SK-N-SH (cell line): ENCODE measurements at regions not wholly inside any gene's neighbourhood (a gene's known extent, or its start where the extent isn't known, plus 50 kb on each side); places are given as distances from the start of the nearest gene placed in this dataset.

Experiments used
- CTCF ChIA-PET: fragments of 300-600, 350-600 bp; formaldehyde crosslinking; extraction: SDS; loops from one replicate; lab custom pipeline; 2021; lab: Yijun Ruan, JAX
- POLR2A ChIA-PET: fragments of 350-600 bp; sonication (Branson Sonifier 250); formaldehyde crosslinking; extraction: SDS; loops from one replicate; lab custom pipeline; 2020; ENCODE audit warnings: antibody characterized with exemption, inconsistent platforms; lab: Yijun Ruan, JAX
- DNase-seq: peaks from one replicate; pipeline ENCODE4 v3.0.0; 2012
- H2AFZ ChIP-seq: fragments of 200-600 bp; sonication (generic); 2 replicates; pipeline ENCODE4 v1.8.1; 2016; ENCODE audit warnings: antibody characterized with exemption, mild to moderate bottlenecking, low read depth
- H3F3A ChIP-seq: fragments of 200-600 bp; sonication (generic); replicated peaks from 2 replicates; pipeline ENCODE3; 2016; ENCODE audit warnings: antibody characterized with exemption, mild to moderate bottlenecking; ENCODE audit not compliant: insufficient read depth
- H3K27ac ChIP-seq, 2 experiments: fragments of 200-500 bp in 1 of 2; fragments of 200-600 bp in 1 of 2; sonication (Bioruptor generic) in 1 of 2; sonication (generic), shearing (Covaris generic) in 1 of 2; 2 replicates each; pipeline versions ENCODE4 v1.5.1 to v1.6.1; 2014 to 2016; ENCODE audit warnings: low read depth in 2 of 2, inconsistent platforms in 1 of 2, low read length in 1 of 2, mild to moderate bottlenecking in 1 of 2, mixed read lengths in 1 of 2
- H3K27me3 ChIP-seq: fragments of 200-600 bp; sonication (generic), shearing (Covaris generic); 2 replicates; pipeline ENCODE4 v1.6.1; 2016; ENCODE audit warnings: mixed run types; ENCODE audit not compliant: insufficient read depth
- H3K36me3 ChIP-seq, 2 experiments: fragments of 200-500 bp in 1 of 2; fragments of 200-600 bp in 1 of 2; sonication (Bioruptor generic) in 1 of 2; sonication (generic) in 1 of 2; replicated peaks in 1 of 2; 2 replicates each; pipeline versions ENCODE3 to v1.5.1; 2014 to 2016; ENCODE audit warnings: low read length in 1 of 2, mild to moderate bottlenecking in 1 of 2; ENCODE audit not compliant: insufficient read depth in 2 of 2, control insufficient read depth in 1 of 2
- H3K4me1 ChIP-seq, 2 experiments: fragments of 200-500 bp in 1 of 2; fragments of 200-600 bp in 1 of 2; sonication (Bioruptor generic) in 1 of 2; sonication (generic), shearing (Covaris generic) in 1 of 2; 2 replicates each; pipeline versions ENCODE4 v1.5.1 to v1.6.1; 2014 to 2016; ENCODE audit warnings: low read depth in 1 of 2, low read length in 1 of 2, mixed run types in 1 of 2; ENCODE audit not compliant: insufficient read depth in 2 of 2, control insufficient read depth in 1 of 2
- H3K4me2 ChIP-seq: fragments of 200-600 bp; sonication (generic), shearing (Covaris generic); 2 replicates; pipeline ENCODE4 v1.6.1; 2017; ENCODE audit warnings: mixed run types
- H3K4me3 ChIP-seq, 2 experiments: fragments of 200-500 bp in 1 of 2; fragments of 200-600 bp in 1 of 2; sonication (Bioruptor generic) in 1 of 2; sonication (generic), shearing (Covaris generic) in 1 of 2; 2 replicates each; pipeline versions ENCODE4 v1.5.1 to v1.8.1; 2014 to 2016; ENCODE audit warnings: low read depth in 2 of 2, inconsistent platforms in 1 of 2, low read length in 1 of 2, mild to moderate bottlenecking in 1 of 2, mixed read lengths in 1 of 2, moderate library complexity in 1 of 2
- H3K79me2 ChIP-seq: fragments of 200-600 bp; sonication (generic); 2 replicates; pipeline ENCODE4 v1.8.1; 2017; ENCODE audit warnings: mild to moderate bottlenecking; ENCODE audit not compliant: insufficient read depth
- H3K9ac ChIP-seq: fragments of 200-600 bp; sonication (generic); 2 replicates; pipeline ENCODE4 v1.6.1; 2017; ENCODE audit warnings: mixed run types
- H3K9me2 ChIP-seq: fragments of 200-600 bp; sonication (generic); 2 replicates; pipeline ENCODE4 v1.6.1; 2017; ENCODE audit warnings: mixed run types
- H3K9me3 ChIP-seq: fragments of 200-600 bp; sonication (generic); 2 replicates; pipeline ENCODE4 v1.6.1; 2017; ENCODE audit warnings: mixed run types, mild to moderate bottlenecking, moderate library complexity
- H4K20me1 ChIP-seq: fragments of 200-600 bp; sonication (generic); 2 replicates; pipeline ENCODE4 v1.6.1; 2017; ENCODE audit warnings: mild to moderate bottlenecking, mixed run types; ENCODE audit not compliant: insufficient read depth
- CHD2 ChIP-seq: fragments of 150-350 bp; IDR thresholded peaks from 2 replicates; pipeline ENCODE4 v1.6.1; 2018; ENCODE audit warnings: low read length; ENCODE audit not compliant: partially characterized antibody
- CTCF ChIP-seq: fragments of 200-600 bp; sonication (generic); IDR thresholded peaks from 2 replicates; pipeline ENCODE4 v1.6.1; 2017; ENCODE audit warnings: antibody characterized with exemption, mild to moderate bottlenecking, moderate library complexity
- ELF1 ChIP-seq: IDR thresholded peaks from 2 replicates; pipeline ENCODE4 v1.4.0; 2012
- FOXJ3 ChIP-seq: sonication (generic); formaldehyde crosslinking; IDR thresholded peaks from 2 replicates; pipeline ENCODE4 v1.5.1; 2020; ENCODE audit warnings: mild to moderate bottlenecking, missing genetic modification reagents
- GATA2 ChIP-seq: sonication (generic); formaldehyde crosslinking; IDR thresholded peaks from 2 replicates; pipeline ENCODE4 v1.5.0; 2020; ENCODE audit warnings: mild to moderate bottlenecking, missing genetic modification reagents
- MAX ChIP-seq: IDR thresholded peaks from 2 replicates; pipeline ENCODE4 v1.4.0; 2012; ENCODE audit warnings: low read depth
- NFIC ChIP-seq: IDR thresholded peaks from 2 replicates; pipeline ENCODE4 v1.4.0; 2012; ENCODE audit warnings: borderline replicate concordance
- POLR2AphosphoS5 ChIP-seq: IDR thresholded peaks from 2 replicates; pipeline ENCODE4 v1.6.1; 2012; ENCODE audit warnings: low read depth, low read length
- RAD21 ChIP-seq: IDR thresholded peaks from 2 replicates; pipeline ENCODE4 v1.6.1; 2012; ENCODE audit warnings: mild to moderate bottlenecking, low read length
- RCOR1 ChIP-seq: fragments of 150-350 bp; IDR thresholded peaks from 2 replicates; pipeline ENCODE4 v1.6.1; 2017; ENCODE audit warnings: antibody characterized with exemption, low read length
- REST ChIP-seq: IDR thresholded peaks from 2 replicates; pipeline ENCODE4 v1.6.1; 2012; ENCODE audit warnings: mild to moderate bottlenecking, low read depth, low read length, moderate library complexity
- RXRA ChIP-seq: IDR thresholded peaks from 2 replicates; pipeline ENCODE4 v1.4.0; 2012; ENCODE audit warnings: low read depth, mild to moderate bottlenecking, borderline replicate concordance
- TEAD4 ChIP-seq: IDR thresholded peaks from 2 replicates; pipeline ENCODE4 v1.4.0; 2012; ENCODE audit warnings: mild to moderate bottlenecking, borderline replicate concordance; ENCODE audit not compliant: insufficient read depth
- YY1 ChIP-seq: IDR thresholded peaks from 2 replicates; pipeline ENCODE4 v1.4.0; 2012; ENCODE audit warnings: low read depth, mild to moderate bottlenecking
- WGBS: methylation state at CpG from one replicate; pipeline ENCODE4 v1.1.6; 2017; ENCODE audit warnings: low lambda C conversion rate; 5-methylcytosine and 5-hydroxymethylcytosine counted together

- Histone ChIP-seq H3F3A (no peaks in the 10 kb centered on the region), H2AFZ (no peak overlapping the region), H3K9ac (no peak overlapping the region), H3K9me3 (no peaks in the 10 kb centered on the region), H3K4me1 (peaks cover 0 to 53% of the 10 kb centered on the region in 2 experiments; a peak in 1 of 4 replicates), H4K20me1 (no peaks in the 10 kb centered on the region), H3K4me3 (no peak overlapping the region), H3K79me2 (no peaks in the 10 kb centered on the region), H3K9me2 (no peaks in the 10 kb centered on the region), H3K27me3 (no peaks in the 10 kb centered on the region), H3K36me3 (no peaks in the 10 kb centered on the region), H3K27ac (peak overlapping the region in 1 of 2 experiments; percentile 22; a peak in 1 of 4 replicates), H3K4me2 (no peak overlapping the region)
- WGBS: 33% methylated on average over 4 of the region's 6 CpGs
- ChIA-PET CTCF (interaction anchor here (0.6 to 1.0 kb wide), 3 partner anchors 11 to 1850 kb away, joined by 3 to 4 read pairs (median 3); no protein-coding TSS in a partner anchor), POLR2A (interaction anchor here (1.7 kb wide), 1 partner anchor 11 kb away, joined by 5 read pairs; no protein-coding TSS in a partner anchor)
- DNase-seq: no peak
- TF ChIP-seq POLR2AphosphoS5 (no peak), YY1 (no peak), RCOR1 (no peak), REST (no peak)
Measured at GRCh38 chr1:29459620-29459945, 223.3 kb downstream of the PTPRU start.

GRCh38 chr1:29458737-29459619 is 222.7 kb downstream of the PTPRU start:
- TF ChIP-seq GATA2 (CRISPR knock-in tag) (no peak), CTCF (no peak), CHD2 (no peak), NFIC (no peak), RCOR1 (no peak), RAD21 (no peak), ELF1 (no peak), MAX (no peak), FOXJ3 (CRISPR knock-in tag) (no peak), RXRA (no peak), YY1 (no peak), TEAD4 (no peak)
- H3K27me3 ChIP-seq: no peaks in the 10 kb centered on the region
- no peaks in the 10 kb centered on the region for H3K36me3 ChIP-seq
- no peak for DNase-seq
- H3K4me2 ChIP-seq: no peak overlapping the region
- peak overlapping the region in 1 of 2 experiments; percentile 64; a peak in 2 of 4 replicates for H3K27ac ChIP-seq
- H3F3A ChIP-seq: no peaks in the 10 kb centered on the region
- H3K4me1 ChIP-seq: peaks cover 0 to 57% of the 10 kb centered on the region in 2 experiments; a peak in 1 of 4 replicates
- no peak overlapping the region for H3K4me3 ChIP-seq
- no peaks in the 10 kb centered on the region for H3K79me2 ChIP-seq
- H3K9me3 ChIP-seq: no peaks in the 10 kb centered on the region
- no peaks in the 10 kb centered on the region for H4K20me1 ChIP-seq
- ChIA-PET CTCF (interaction anchor here (1.0 kb wide), 1 partner anchor 18 kb away, joined by 3 read pairs; no protein-coding TSS in a partner anchor), POLR2A (interaction anchor here (1.1 to 2.0 kb wide), 2 partner anchors 11 to 13 kb away, joined by 3 to 5 read pairs; no protein-coding TSS in a partner anchor)
- no peaks in the 10 kb centered on the region for H3K9me2 ChIP-seq
- 54% methylated on average over 2 of the region's 8 CpGs for WGBS
- no peak overlapping the region for H2AFZ ChIP-seq
- no peak overlapping the region for H3K9ac ChIP-seq
